ENCODE measurements at regions not wholly inside any gene's neighbourhood (a gene's known extent, or its start where the extent isn't known, plus 50 kb on each side); places are given as distances from the start of the nearest gene placed in this dataset.

- no peaks in the 10 kb centered on the region for H3K79me2 ChIP-seq (ENCODE audit: low read depth)
- H3K27ac ChIP-seq = no peak overlapping the region
- POLR2A ChIA-PET (ENCODE audit: unreplicated experiment) = no interaction called here
- TF ChIP-seq CTCF (conservative IDR thresholded peaks at IDR 0.05) (no peak), EZH2 (IDR thresholded peaks at IDR 0.05; ENCODE audit: low read depth) (no peak)
- H3K4me1 ChIP-seq (replicated peaks; ENCODE audit: insufficient read depth) = no peaks in the 10 kb centered on the region
- no TSS peak for BruUV-seq (replicated peaks)
- no peak overlapping the region for H3K4me3 ChIP-seq
- no peaks in the 10 kb centered on the region; the same call in 1 of the 2 replicates for H3K9me3 ChIP-seq (ENCODE audit: insufficient read depth, low read depth)
- no peaks in the 10 kb centered on the region for H3K36me3 ChIP-seq (ENCODE audit: low read depth)
- H3K27me3 ChIP-seq (ENCODE audit: insufficient read depth, low read depth) = peaks cover 100% of the 10 kb centered on the region
- H2AFZ ChIP-seq = no peak overlapping the region
- DNase-seq = no peak
- no peaks in the 10 kb centered on the region for H4K20me1 ChIP-seq (ENCODE audit: insufficient read depth)
- H3K4me2 ChIP-seq = no peak overlapping the region
- no peaks in the 10 kb centered on the region for H3F3A ChIP-seq (ENCODE audit: insufficient read depth, low read depth)
- intact Hi-C loops (cut with micrococcal nuclease; ENCODE audit: unreplicated experiment) = no loop called here
- H3K9me2 ChIP-seq (ENCODE audit: insufficient read depth) = no peaks in the 10 kb centered on the region
- CTCF ChIA-PET = no interaction called here
Measured at GRCh38 chr13:111399334-111399733, 78.9 kb downstream of the TEX29 start.

GRCh38 chr13:111399776-111400538 is 79.5 kb downstream of the TEX29 start:
- Histone ChIP-seq H2AFZ (no peak overlapping the region), H3K27ac (no peak overlapping the region), H3K9me2 (ENCODE audit: insufficient read depth) (no peaks in the 10 kb centered on the region), H3K27me3 (ENCODE audit: insufficient read depth, low read depth) (peaks cover 100% of the 10 kb centered on the region), H3K79me2 (ENCODE audit: low read depth) (no peaks in the 10 kb centered on the region), H3K4me3 (no peak overlapping the region), H3K9me3 (ENCODE audit: insufficient read depth, low read depth) (no peaks in the 10 kb centered on the region; the same call in 1 of the 2 replicates), H3F3A (ENCODE audit: insufficient read depth, low read depth) (no peaks in the 10 kb centered on the region), H3K4me2 (no peak overlapping the region), H3K36me3 (ENCODE audit: low read depth) (no peaks in the 10 kb centered on the region), H3K4me1 (replicated peaks; ENCODE audit: insufficient read depth) (no peaks in the 10 kb centered on the region), H4K20me1 (ENCODE audit: insufficient read depth) (no peaks in the 10 kb centered on the region)
- ChIA-PET POLR2A (ENCODE audit: unreplicated experiment) (no interaction called here), CTCF (no interaction called here)
- BruUV-seq (replicated peaks) = no TSS peak
- DNase-seq = peak in 1 of 2 experiments; percentile 30
- intact Hi-C loops (cut with micrococcal nuclease; ENCODE audit: unreplicated experiment) = no loop called here
- TF ChIP-seq CTCF (conservative IDR thresholded peaks at IDR 0.05) = no peak
- no peak for TF ChIP-seq EZH2 (IDR thresholded peaks at IDR 0.05; ENCODE audit: low read depth)

GRCh38 chr13:111401151-111401550 is 80.7 kb downstream of the TEX29 start:
- H3K79me2 ChIP-seq (ENCODE audit: low read depth) = no peaks in the 10 kb centered on the region

More at GRCh38 chr13:111401151-111401550, 80.7 kb downstream of the TEX29 start:
- ChIA-PET CTCF (no interaction called here), POLR2A (ENCODE audit: unreplicated experiment) (no interaction called here)
- H3K27me3 ChIP-seq (ENCODE audit: insufficient read depth, low read depth) = peaks cover 100% of the 10 kb centered on the region
- BruUV-seq (replicated peaks) = no TSS peak
- no peaks in the 10 kb centered on the region for H3F3A ChIP-seq (ENCODE audit: insufficient read depth, low read depth)
- no peaks in the 10 kb centered on the region for H3K4me1 ChIP-seq (replicated peaks; ENCODE audit: insufficient read depth)
- H3K4me2 ChIP-seq = no peak overlapping the region
- no peak overlapping the region for H3K27ac ChIP-seq
- no peaks in the 10 kb centered on the region for H3K36me3 ChIP-seq (ENCODE audit: low read depth)
- H4K20me1 ChIP-seq (ENCODE audit: insufficient read depth) = no peaks in the 10 kb centered on the region
- no peak overlapping the region for H3K4me3 ChIP-seq
- no peaks in the 10 kb centered on the region for H3K9me2 ChIP-seq (ENCODE audit: insufficient read depth)
- H2AFZ ChIP-seq = no peak overlapping the region
- H3K9me3 ChIP-seq (ENCODE audit: insufficient read depth, low read depth) = no peaks in the 10 kb centered on the region
- no peak for TF ChIP-seq CTCF (conservative IDR thresholded peaks at IDR 0.05)
- no peak for TF ChIP-seq EZH2 (IDR thresholded peaks at IDR 0.05; ENCODE audit: low read depth)
- DNase-seq = no peak
- intact Hi-C loops (cut with micrococcal nuclease; ENCODE audit: unreplicated experiment) = no loop called here

Measured in PC-9 (cell line).